ENCODE measurements at regions not wholly inside any gene's neighbourhood (a gene's known extent, or its start where the extent isn't known, plus 50 kb on each side); places are given as distances from the start of the nearest gene placed in this dataset.

DNA sequence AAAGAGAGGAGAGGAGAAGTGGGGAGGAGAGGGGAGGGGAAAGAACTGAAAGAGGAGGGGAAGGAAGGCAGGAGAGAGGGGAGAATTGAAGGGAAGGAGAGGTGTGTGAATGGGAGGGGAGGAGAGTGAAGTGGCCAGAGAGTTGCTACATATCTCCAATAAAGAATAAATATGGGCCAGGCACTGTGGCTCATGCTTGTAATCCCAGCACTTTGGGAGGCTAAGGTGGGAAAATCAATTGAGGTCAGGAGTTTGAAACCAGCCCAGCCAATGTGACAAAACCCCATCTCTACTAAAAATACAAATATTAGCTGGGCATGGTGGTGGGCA, 482.4 kb downstream of the NAF1 start:
- H3K9me3 ChIP-seq (ENCODE audit: control insufficient read depth, low read length) = peaks cover 6% of the 10 kb centered on the region
- DNase-seq (ENCODE audit: low read depth) = no peak
- no peaks in the 10 kb centered on the region for H3K27me3 ChIP-seq (replicated peaks; ENCODE audit: control insufficient read depth, insufficient read depth, low read length)
- no peaks in the 10 kb centered on the region for H3K36me3 ChIP-seq (ENCODE audit: control insufficient read depth, insufficient read depth, low read length, severe bottlenecking)
- H3K9ac ChIP-seq (ENCODE audit: low read length) = no peak overlapping the region
- no peaks in the 10 kb centered on the region for H3K4me1 ChIP-seq (ENCODE audit: control insufficient read depth, insufficient read depth, low read length)
- no peak overlapping the region for H3K4me3 ChIP-seq (ENCODE audit: low read length)

DNA sequence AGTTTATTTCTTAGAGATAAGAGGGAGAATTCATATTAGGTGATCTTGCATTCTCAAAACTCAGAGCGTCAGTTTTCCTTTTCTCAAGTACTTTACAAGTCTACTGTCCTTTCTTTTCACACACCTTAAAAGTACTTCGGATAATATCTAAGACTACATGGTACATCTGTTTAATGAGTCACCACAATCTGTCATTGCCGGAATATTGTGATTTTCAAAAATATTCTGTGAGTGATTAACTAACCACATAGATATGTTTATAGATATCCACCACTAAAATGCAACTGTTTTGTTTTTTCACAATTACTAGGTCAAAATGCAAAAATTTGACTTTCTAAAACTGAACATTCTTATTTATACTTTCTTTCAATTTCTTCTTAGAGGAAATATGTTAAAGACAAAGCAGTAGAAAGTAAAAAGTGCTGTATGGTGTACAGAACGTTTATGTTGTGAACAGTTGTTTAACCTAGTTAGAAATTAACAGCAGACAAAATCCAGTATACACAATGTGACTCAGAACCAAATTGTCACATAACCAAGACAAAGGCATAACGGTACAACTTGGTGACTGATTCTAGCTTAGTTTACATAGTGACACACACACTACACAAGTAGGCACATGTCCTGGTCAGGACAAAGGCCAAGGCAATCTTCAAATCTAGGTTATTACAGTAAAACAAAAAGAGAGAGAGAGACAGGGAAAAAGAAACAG, 482.9 kb downstream of the NAF1 start:
- no peak overlapping the region for H3K9ac ChIP-seq (ENCODE audit: low read length)
- H3K27me3 ChIP-seq (replicated peaks; ENCODE audit: control insufficient read depth, insufficient read depth, low read length) = no peaks in the 10 kb centered on the region
- H3K4me1 ChIP-seq (ENCODE audit: control insufficient read depth, insufficient read depth, low read length) = no peaks in the 10 kb centered on the region
- H3K9me3 ChIP-seq (ENCODE audit: control insufficient read depth, low read length) = peaks cover 11% of the 10 kb centered on the region
- peak; percentile 24 for DNase-seq (ENCODE audit: low read depth)
- no peak overlapping the region for H3K4me3 ChIP-seq (ENCODE audit: low read length)
- no peaks in the 10 kb centered on the region for H3K36me3 ChIP-seq (ENCODE audit: control insufficient read depth, insufficient read depth, low read length, severe bottlenecking)

DNA sequence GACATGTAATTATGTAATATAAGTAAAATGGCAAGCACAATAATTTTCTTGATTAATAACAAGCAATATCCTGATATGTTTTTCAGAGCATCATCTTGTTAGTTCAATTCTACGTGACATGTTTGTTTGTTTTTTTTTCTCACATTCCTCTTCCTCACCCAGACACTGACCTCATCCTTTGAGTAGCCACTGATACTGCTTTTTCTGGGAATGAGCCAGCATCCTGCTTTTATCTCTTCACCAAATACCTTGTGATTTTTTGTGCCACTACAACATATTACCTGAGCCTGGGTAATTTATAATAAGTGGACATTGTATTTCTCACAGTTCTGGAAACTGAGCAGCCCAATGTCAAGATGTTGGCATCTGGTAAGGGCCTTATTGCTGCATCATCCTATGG, 484.0 kb downstream of the NAF1 start:
- no peaks in the 10 kb centered on the region for H3K4me1 ChIP-seq (ENCODE audit: control insufficient read depth, insufficient read depth, low read length)
- H3K27me3 ChIP-seq (replicated peaks; ENCODE audit: control insufficient read depth, insufficient read depth, low read length) = no peaks in the 10 kb centered on the region
- no peak overlapping the region for H3K9ac ChIP-seq (ENCODE audit: low read length)
- H3K4me3 ChIP-seq (ENCODE audit: low read length) = no peak overlapping the region
- H3K9me3 ChIP-seq (ENCODE audit: control insufficient read depth, low read length) = peaks cover 18% of the 10 kb centered on the region
- DNase-seq (ENCODE audit: low read depth) = no peak
- no peaks in the 10 kb centered on the region for H3K36me3 ChIP-seq (ENCODE audit: control insufficient read depth, insufficient read depth, low read length, severe bottlenecking)

GRCh38 chr4:162681212-162681611, 485.5 kb downstream of the NAF1 start:
- peaks cover 18% of the 10 kb centered on the region for H3K9me3 ChIP-seq (ENCODE audit: control insufficient read depth, low read length)
- no peak for DNase-seq (ENCODE audit: low read depth)
- no peaks in the 10 kb centered on the region for H3K4me1 ChIP-seq (ENCODE audit: control insufficient read depth, insufficient read depth, low read length)
- no peak overlapping the region for H3K4me3 ChIP-seq (ENCODE audit: low read length)
- H3K36me3 ChIP-seq (ENCODE audit: control insufficient read depth, insufficient read depth, low read length, severe bottlenecking) = no peaks in the 10 kb centered on the region
- H3K27me3 ChIP-seq (replicated peaks; ENCODE audit: control insufficient read depth, insufficient read depth, low read length) = no peaks in the 10 kb centered on the region
- no peak overlapping the region for H3K9ac ChIP-seq (ENCODE audit: low read length)

GRCh38 chr4:162675661-162676060, 491.0 kb downstream of the NAF1 start:
- H3K9me3 ChIP-seq (ENCODE audit: control insufficient read depth, low read length) = peaks cover 22% of the 10 kb centered on the region
- H3K36me3 ChIP-seq (ENCODE audit: control insufficient read depth, insufficient read depth, low read length, severe bottlenecking) = no peaks in the 10 kb centered on the region
- H3K4me3 ChIP-seq (ENCODE audit: low read length) = no peak overlapping the region
- H3K27me3 ChIP-seq (replicated peaks; ENCODE audit: control insufficient read depth, insufficient read depth, low read length) = no peaks in the 10 kb centered on the region
- no peak for DNase-seq (ENCODE audit: low read depth)
- no peaks in the 10 kb centered on the region for H3K4me1 ChIP-seq (ENCODE audit: control insufficient read depth, insufficient read depth, low read length)
- H3K9ac ChIP-seq (ENCODE audit: low read length) = no peak overlapping the region

DNA sequence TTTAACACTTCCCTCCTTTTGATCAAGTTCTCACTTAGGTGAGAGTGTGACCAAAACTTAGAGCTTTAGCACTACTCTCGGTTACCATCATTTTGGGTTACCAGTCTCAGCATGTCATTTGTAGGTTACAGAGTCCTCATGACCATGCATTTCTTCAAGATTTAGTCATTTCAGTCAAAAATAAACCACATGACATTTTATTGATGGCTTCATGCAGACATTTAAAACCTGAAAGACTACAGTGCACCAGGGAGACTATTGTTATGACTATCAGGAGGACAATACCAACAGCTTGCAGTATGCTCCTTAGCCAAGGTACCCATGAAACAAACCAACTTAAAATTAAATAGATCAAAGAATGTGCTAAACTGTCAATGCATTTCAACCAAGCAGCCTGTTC, 498.1 kb upstream of the FSTL5 start:
- Histone ChIP-seq H3K27me3 (replicated peaks; ENCODE audit: control insufficient read depth, insufficient read depth, low read length) (no peaks in the 10 kb centered on the region), H3K9me3 (ENCODE audit: control insufficient read depth, low read length) (peaks cover 3% of the 10 kb centered on the region), H3K4me1 (ENCODE audit: control insufficient read depth, insufficient read depth, low read length) (no peaks in the 10 kb centered on the region), H3K36me3 (ENCODE audit: control insufficient read depth, insufficient read depth, low read length, severe bottlenecking) (no peaks in the 10 kb centered on the region), H3K9ac (ENCODE audit: low read length) (no peak overlapping the region), H3K4me3 (ENCODE audit: low read length) (no peak overlapping the region)
- no peak for DNase-seq (ENCODE audit: low read depth)

DNA sequence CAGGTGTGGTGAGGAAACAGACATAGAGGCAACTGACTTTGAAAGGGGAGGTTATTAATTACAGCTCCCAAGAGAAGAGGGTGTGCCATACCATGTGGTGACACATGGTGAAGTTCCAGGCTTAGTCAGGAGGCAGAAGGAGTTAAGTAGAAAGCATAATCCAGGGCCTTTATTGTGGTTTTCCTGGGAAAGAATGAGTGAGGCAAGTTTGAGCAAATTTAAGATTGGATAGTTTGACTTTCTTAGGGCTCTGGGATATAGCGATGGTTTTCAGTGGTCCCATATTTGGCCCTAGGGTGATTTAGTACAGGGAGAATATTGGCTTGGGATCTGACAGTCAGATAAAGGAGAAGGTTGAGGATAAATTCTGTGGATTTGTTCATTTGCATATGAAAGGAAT, 495.9 kb upstream of the FSTL5 start:
- no peaks in the 10 kb centered on the region for H3K27me3 ChIP-seq (replicated peaks; ENCODE audit: control insufficient read depth, insufficient read depth, low read length)
- H3K36me3 ChIP-seq (ENCODE audit: control insufficient read depth, insufficient read depth, low read length, severe bottlenecking) = no peaks in the 10 kb centered on the region
- no peak overlapping the region for H3K4me3 ChIP-seq (ENCODE audit: low read length)
- H3K4me1 ChIP-seq (ENCODE audit: control insufficient read depth, insufficient read depth, low read length) = no peaks in the 10 kb centered on the region
- DNase-seq (ENCODE audit: low read depth) = no peak
- H3K9me3 ChIP-seq (ENCODE audit: control insufficient read depth, low read length) = no peaks in the 10 kb centered on the region
- H3K9ac ChIP-seq (ENCODE audit: low read length) = no peak overlapping the region

DNA sequence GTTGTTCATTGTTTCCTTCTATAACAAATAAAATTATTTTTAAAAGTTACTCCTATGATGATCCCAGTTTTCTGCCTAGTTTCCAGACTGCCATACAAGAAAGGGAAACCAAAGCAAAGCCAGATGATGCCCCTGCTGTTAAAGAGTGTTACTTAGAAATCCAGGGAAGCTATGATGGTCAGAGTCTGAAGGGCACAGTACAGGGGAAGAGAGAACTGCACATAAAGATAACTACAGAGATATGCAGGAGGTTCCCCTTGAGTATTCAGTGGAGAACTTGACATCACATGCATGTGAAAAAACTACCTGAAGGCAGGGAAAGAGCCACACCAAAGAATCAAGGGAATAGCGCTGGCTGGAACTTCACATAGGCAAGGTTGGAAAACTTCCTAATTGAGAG, 494.2 kb upstream of the FSTL5 start:
- Histone ChIP-seq H3K9me3 (ENCODE audit: control insufficient read depth, low read length) (no peaks in the 10 kb centered on the region), H3K36me3 (ENCODE audit: control insufficient read depth, insufficient read depth, low read length, severe bottlenecking) (no peaks in the 10 kb centered on the region), H3K27me3 (replicated peaks; ENCODE audit: control insufficient read depth, insufficient read depth, low read length) (no peaks in the 10 kb centered on the region), H3K4me3 (ENCODE audit: low read length) (no peak overlapping the region), H3K4me1 (ENCODE audit: control insufficient read depth, insufficient read depth, low read length) (no peaks in the 10 kb centered on the region), H3K9ac (ENCODE audit: low read length) (no peak overlapping the region)
- no peak for DNase-seq (ENCODE audit: low read depth)

- H3K9ac ChIP-seq (ENCODE audit: low read length) = no peak overlapping the region
- no peak overlapping the region for H3K4me3 ChIP-seq (ENCODE audit: low read length)
- H3K36me3 ChIP-seq (ENCODE audit: control insufficient read depth, insufficient read depth, low read length, severe bottlenecking) = no peaks in the 10 kb centered on the region
- H3K4me1 ChIP-seq (ENCODE audit: control insufficient read depth, insufficient read depth, low read length) = no peaks in the 10 kb centered on the region
- no peaks in the 10 kb centered on the region for H3K9me3 ChIP-seq (ENCODE audit: control insufficient read depth, low read length)
- no peaks in the 10 kb centered on the region for H3K27me3 ChIP-seq (replicated peaks; ENCODE audit: control insufficient read depth, insufficient read depth, low read length)
- DNase-seq (ENCODE audit: low read depth) = no peak
These were observed 486.4 kb upstream of the FSTL5 start for GRCh38 chr4:162650166-162650565.

DNA sequence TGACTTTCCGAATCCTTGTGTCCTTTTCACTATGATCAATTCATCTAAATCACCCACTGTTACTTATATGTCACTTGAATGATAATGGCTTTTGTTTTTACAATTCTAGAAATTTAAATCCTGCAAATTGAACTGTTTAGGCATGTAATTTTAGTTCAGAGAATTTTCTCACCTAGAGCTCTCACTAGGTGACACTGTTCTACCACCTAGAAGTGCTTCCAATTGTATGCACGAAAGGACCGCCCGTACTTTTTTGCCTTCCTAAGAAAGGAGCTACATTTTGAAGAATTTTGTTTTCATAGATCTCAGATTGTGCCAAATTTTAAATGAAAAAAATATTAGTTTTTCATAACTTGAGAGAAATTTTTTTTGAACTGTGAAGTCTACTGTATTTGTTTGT, 481.6 kb upstream of the FSTL5 start:
- no peak for DNase-seq (ENCODE audit: low read depth)
- H3K27me3 ChIP-seq (replicated peaks; ENCODE audit: control insufficient read depth, insufficient read depth, low read length) = no peaks in the 10 kb centered on the region
- H3K9me3 ChIP-seq (ENCODE audit: control insufficient read depth, low read length) = no peaks in the 10 kb centered on the region
- no peak overlapping the region for H3K4me3 ChIP-seq (ENCODE audit: low read length)
- no peaks in the 10 kb centered on the region for H3K36me3 ChIP-seq (ENCODE audit: control insufficient read depth, insufficient read depth, low read length, severe bottlenecking)
- no peak overlapping the region for H3K9ac ChIP-seq (ENCODE audit: low read length)
- H3K4me1 ChIP-seq (ENCODE audit: control insufficient read depth, insufficient read depth, low read length) = no peaks in the 10 kb centered on the region

- Histone ChIP-seq H3K36me3 (ENCODE audit: control insufficient read depth, insufficient read depth, low read length, severe bottlenecking) (no peaks in the 10 kb centered on the region), H3K9me3 (ENCODE audit: control insufficient read depth, low read length) (no peaks in the 10 kb centered on the region), H3K4me3 (ENCODE audit: low read length) (no peak overlapping the region), H3K27me3 (replicated peaks; ENCODE audit: control insufficient read depth, insufficient read depth, low read length) (no peaks in the 10 kb centered on the region), H3K4me1 (ENCODE audit: control insufficient read depth, insufficient read depth, low read length) (no peaks in the 10 kb centered on the region), H3K9ac (ENCODE audit: low read length) (no peak overlapping the region)
- DNase-seq (ENCODE audit: low read depth) = peak; percentile 60
These were observed 480.5 kb upstream of the FSTL5 start for GRCh38 chr4:162644346-162644745.

- Histone ChIP-seq H3K4me1 (ENCODE audit: control insufficient read depth, insufficient read depth, low read length) (no peaks in the 10 kb centered on the region), H3K9ac (ENCODE audit: low read length) (no peak overlapping the region), H3K27me3 (replicated peaks; ENCODE audit: control insufficient read depth, insufficient read depth, low read length) (no peaks in the 10 kb centered on the region), H3K4me3 (ENCODE audit: low read length) (no peak overlapping the region), H3K9me3 (ENCODE audit: control insufficient read depth, low read length) (no peaks in the 10 kb centered on the region), H3K36me3 (ENCODE audit: control insufficient read depth, insufficient read depth, low read length, severe bottlenecking) (no peaks in the 10 kb centered on the region)
- no peak for DNase-seq (ENCODE audit: low read depth)
These were observed 476.4 kb upstream of the FSTL5 start for GRCh38 chr4:162640152-162640551.

Measured in adipocyte (in vitro differentiated cells).